ENCODE measurements at regions not wholly inside any gene's neighbourhood (a gene's known extent, or its start where the extent isn't known, plus 50 kb on each side); places are given as distances from the start of the nearest gene placed in this dataset.

DNA sequence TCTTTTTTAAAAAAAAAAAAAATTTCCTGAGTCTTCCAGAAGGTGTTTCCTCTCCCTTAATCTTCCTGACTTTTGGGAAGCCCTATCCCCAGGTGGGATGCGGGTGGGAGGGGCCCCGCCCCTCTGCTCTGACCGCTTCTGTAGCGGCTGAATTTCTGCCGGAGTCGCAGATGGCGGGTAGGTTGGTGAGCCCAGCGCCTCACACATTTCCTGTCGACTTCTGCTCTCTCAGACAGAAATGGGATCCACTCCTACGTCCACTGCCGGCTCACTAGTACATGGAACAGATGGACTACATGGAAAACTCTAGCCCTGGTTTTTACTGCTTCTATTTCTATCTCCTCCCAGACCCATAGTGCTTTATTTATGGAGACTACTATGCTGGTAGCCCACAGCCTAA, 90.9 kb downstream of the NEUROD6 start:
- Histone ChIP-seq H3K36me3 (ENCODE audit: control insufficient read depth, insufficient read depth, low read length) (no peaks in the 10 kb centered on the region), H3K27me3 (replicated peaks; ENCODE audit: control insufficient read depth, insufficient read depth, low read length) (no peaks in the 10 kb centered on the region), H3K4me3 (replicated peaks; ENCODE audit: low read depth, low read length) (no peak overlapping the region)
- TF ChIP-seq, protein P1, sequence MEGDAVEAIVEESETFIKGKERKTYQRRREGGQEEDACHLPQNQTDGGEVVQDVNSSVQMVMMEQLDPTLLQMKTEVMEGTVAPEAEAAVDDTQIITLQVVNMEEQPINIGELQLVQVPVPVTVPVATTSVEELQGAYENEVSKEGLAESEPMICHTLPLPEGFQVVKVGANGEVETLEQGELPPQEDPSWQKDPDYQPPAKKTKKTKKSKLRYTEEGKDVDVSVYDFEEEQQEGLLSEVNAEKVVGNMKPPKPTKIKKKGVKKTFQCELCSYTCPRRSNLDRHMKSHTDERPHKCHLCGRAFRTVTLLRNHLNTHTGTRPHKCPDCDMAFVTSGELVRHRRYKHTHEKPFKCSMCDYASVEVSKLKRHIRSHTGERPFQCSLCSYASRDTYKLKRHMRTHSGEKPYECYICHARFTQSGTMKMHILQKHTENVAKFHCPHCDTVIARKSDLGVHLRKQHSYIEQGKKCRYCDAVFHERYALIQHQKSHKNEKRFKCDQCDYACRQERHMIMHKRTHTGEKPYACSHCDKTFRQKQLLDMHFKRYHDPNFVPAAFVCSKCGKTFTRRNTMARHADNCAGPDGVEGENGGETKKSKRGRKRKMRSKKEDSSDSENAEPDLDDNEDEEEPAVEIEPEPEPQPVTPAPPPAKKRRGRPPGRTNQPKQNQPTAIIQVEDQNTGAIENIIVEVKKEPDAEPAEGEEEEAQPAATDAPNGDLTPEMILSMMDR (IDR thresholded peaks at IDR 0.05; ENCODE audit: insufficient read depth, low read length, poor library complexity, severe bottlenecking) = no peak
- DNase-seq (ENCODE audit: extremely low read depth, insufficient read length) = no peak

DNA sequence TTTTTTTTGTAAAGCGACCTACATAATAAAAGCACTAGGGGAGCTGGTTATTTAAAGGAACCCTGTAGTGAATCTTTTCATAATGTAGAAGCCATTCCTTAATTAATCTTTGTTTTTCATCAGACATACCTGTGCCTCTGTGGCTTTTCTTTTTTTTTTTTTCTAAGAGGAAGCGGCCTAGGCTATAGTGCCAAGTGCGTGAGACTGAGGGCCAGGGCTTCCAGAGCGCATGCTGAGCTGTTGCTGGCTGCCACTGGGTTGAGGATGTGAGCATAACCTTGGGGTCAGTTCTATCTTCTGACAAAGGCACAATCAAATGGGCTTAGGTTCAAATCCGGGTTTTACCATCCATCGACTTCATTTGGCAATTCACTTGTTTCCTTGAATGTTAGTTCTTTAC, 103.7 kb downstream of the NEUROD6 start:
- TF ChIP-seq, protein P1 (IDR thresholded peaks at IDR 0.05; ENCODE audit: insufficient read depth, low read length, poor library complexity, severe bottlenecking) = no peak
- H3K36me3 ChIP-seq (ENCODE audit: control insufficient read depth, insufficient read depth, low read length) = no peaks in the 10 kb centered on the region
- H3K27me3 ChIP-seq (replicated peaks; ENCODE audit: control insufficient read depth, insufficient read depth, low read length) = no peaks in the 10 kb centered on the region
- no peak for DNase-seq (ENCODE audit: extremely low read depth, insufficient read length)
- H3K4me3 ChIP-seq (replicated peaks; ENCODE audit: low read depth, low read length) = no peak overlapping the region

DNA sequence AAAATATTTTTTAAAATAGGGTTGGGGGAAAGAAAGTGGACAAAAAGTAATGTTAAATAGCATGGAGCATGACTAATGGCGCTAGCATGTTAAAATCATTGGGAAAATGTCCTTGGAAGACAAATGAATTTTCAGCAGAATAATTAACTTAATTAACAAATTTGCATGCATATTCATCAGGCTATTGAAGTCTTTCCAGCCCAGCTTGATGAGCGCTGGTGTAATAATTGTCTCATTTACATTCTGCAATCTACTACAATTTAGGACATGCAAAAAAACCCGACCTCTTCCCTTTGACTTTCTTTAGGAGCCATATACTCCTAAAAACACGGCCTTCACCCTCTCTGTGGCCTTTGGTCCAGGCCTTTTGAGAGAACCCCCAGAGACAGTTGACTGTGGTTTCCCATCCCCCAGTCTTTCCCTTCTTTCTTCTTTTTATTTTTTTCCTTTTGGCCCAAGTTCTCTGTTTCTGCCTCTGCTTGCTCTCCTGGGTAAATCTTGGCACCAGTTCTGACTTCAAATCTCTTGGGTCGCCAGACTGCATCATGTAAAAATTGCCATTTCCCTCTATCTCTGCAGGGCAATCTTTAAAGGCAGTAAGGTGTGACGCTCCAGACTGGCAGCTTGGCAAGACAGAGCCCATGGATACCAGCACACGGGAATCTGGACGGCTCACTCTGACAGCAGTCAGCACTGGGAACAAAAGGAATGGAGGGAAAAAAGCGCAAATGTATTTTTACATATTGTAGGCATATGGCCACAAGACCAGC, 105.5 kb downstream of the NEUROD6 start:
- no peak for DNase-seq (ENCODE audit: extremely low read depth, insufficient read length)
- no peaks in the 10 kb centered on the region for H3K27me3 ChIP-seq (replicated peaks; ENCODE audit: control insufficient read depth, insufficient read depth, low read length)
- H3K36me3 ChIP-seq (ENCODE audit: control insufficient read depth, insufficient read depth, low read length) = no peaks in the 10 kb centered on the region
- TF ChIP-seq, protein P1 (IDR thresholded peaks at IDR 0.05; ENCODE audit: insufficient read depth, low read length, poor library complexity, severe bottlenecking) = no peak
- no peak overlapping the region for H3K4me3 ChIP-seq (replicated peaks; ENCODE audit: low read depth, low read length)

DNA sequence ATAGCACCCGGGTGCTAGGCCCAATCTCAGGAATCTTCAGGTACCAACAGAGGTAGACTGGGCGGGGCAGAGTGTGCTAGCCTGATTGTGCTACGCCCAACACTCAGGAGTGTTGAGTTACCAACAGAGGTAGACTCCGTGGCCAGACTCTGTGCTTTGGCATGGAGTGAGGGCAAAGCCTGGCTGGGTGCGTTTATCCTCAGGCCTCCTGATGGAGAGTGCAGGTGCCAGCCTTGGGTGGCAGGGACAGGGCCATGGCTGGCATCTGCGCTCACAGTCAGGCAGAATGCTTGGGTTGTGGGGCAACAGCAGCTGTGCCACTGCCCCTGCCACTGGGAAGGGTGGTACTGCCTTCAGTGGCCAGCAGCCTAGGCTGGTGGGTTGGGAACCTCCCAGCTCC, 111.6 kb downstream of the NEUROD6 start:
- no peak overlapping the region for H3K4me3 ChIP-seq (replicated peaks; ENCODE audit: low read depth, low read length)
- H3K36me3 ChIP-seq (ENCODE audit: control insufficient read depth, insufficient read depth, low read length) = no peaks in the 10 kb centered on the region
- no peak for DNase-seq (ENCODE audit: extremely low read depth, insufficient read length)
- TF ChIP-seq, protein P1 (IDR thresholded peaks at IDR 0.05; ENCODE audit: insufficient read depth, low read length, poor library complexity, severe bottlenecking) = no peak
- H3K27me3 ChIP-seq (replicated peaks; ENCODE audit: control insufficient read depth, insufficient read depth, low read length) = no peaks in the 10 kb centered on the region

DNA sequence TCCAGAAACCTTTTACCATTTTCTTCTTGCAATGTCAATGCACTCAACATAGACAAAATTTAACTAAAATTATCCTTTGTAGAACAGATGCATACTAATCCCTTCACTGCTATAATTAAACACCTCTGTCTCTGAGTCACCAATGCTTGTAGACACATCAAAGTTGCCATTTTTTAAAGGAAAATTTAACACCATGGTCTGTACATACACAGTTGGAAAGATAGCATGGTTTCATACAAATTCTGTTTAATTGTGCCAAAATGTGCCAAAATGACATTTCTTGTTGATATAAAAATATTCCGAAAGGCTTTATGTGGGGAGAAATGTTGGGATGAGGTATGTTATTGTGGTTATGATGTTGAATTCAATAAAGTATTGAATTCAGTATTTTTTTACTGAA, 125.8 kb downstream of the NEUROD6 start:
- DNase-seq (ENCODE audit: extremely low read depth, insufficient read length) = no peak
- Histone ChIP-seq H3K27me3 (replicated peaks; ENCODE audit: control insufficient read depth, insufficient read depth, low read length) (no peaks in the 10 kb centered on the region), H3K4me3 (replicated peaks; ENCODE audit: low read depth, low read length) (no peak overlapping the region), H3K36me3 (ENCODE audit: control insufficient read depth, insufficient read depth, low read length) (no peaks in the 10 kb centered on the region)
- TF ChIP-seq, protein P1 (IDR thresholded peaks at IDR 0.05; ENCODE audit: insufficient read depth, low read length, poor library complexity, severe bottlenecking) = no peak

Data from GM06990 (cell line).